Peyer's patch (tissue), 4 donors: ENCODE measurements at regions not wholly inside any gene's neighbourhood (a gene's known extent, or its start where the extent isn't known, plus 50 kb on each side); places are given as distances from the start of the nearest gene placed in this dataset.

Experiments
- DNase-seq, 3 donors: peaks; one replicate each; pipeline ENCODE4 v3.0.0-alpha.2; 2017 to 2019
- H3K27ac ChIP-seq, 4 donors: fragments of 200-600 bp; sonication (generic); one replicate each; pipeline ENCODE4 v1.5.1; 2016 to 2019
- H3K27me3 ChIP-seq, 2 donors: fragments of 200-600 bp; sonication (generic); one replicate each; pipeline ENCODE4 v1.5.1; 2019
- H3K36me3 ChIP-seq, 3 donors: fragments of 200-600 bp; sonication (generic); one replicate each; pipeline ENCODE4 v1.5.1; 2016 to 2019
- H3K4me1 ChIP-seq, 4 donors: fragments of 200-600 bp; sonication (generic); one replicate each; pipeline ENCODE4 v1.5.1; 2016 to 2019
- H3K4me3 ChIP-seq, 4 donors: fragments of 200-600 bp; sonication (generic); 1 replicate in 3 of 4; 2 replicates in 1 of 4; pipeline ENCODE4 v1.5.1; 2016 to 2019; ENCODE audit warnings: mild to moderate bottlenecking in 1 of 4
- H3K9me3 ChIP-seq, 4 donors: fragments of 200-600 bp; sonication (generic); one replicate each; pipeline ENCODE4 v1.5.1; 2016 to 2019; ENCODE audit warnings: mild to moderate bottlenecking in 1 of 4
- POLR2A ChIP-seq, 2 donors: fragments of 450-650 bp; IDR thresholded peaks; one replicate each; pipeline ENCODE4 v1.5.1; 2017; ENCODE audit warnings: antibody characterized with exemption in 2 of 2, mild to moderate bottlenecking in 2 of 2, moderate library complexity in 2 of 2
- TF ChIP-seq, protein P1 (sequence below), 6 experiments: fragments of 450-650 bp in 4 of 6; fragments of 200-600 bp in 2 of 6; sonication (generic) in 1 of 6; IDR thresholded peaks; one replicate each; pipeline ENCODE4 v1.5.1; 2017 to 2019; ENCODE audit warnings: antibody characterized with exemption in 6 of 6, mild to moderate bottlenecking in 3 of 6, moderate library complexity in 1 of 6

GRCh38 chr5:9850456-9850855, 220.3 kb upstream of the TAS2R1 start:
- H3K4me3 ChIP-seq, result no peak overlapping the region
- no peaks in the 10 kb centered on the region for H3K36me3 ChIP-seq
- no peaks in the 10 kb centered on the region for H3K27me3 ChIP-seq
- H3K4me1 ChIP-seq, result no peaks in the 10 kb centered on the region
- no peak overlapping the region for H3K27ac ChIP-seq
- TF ChIP-seq, protein P1, sequence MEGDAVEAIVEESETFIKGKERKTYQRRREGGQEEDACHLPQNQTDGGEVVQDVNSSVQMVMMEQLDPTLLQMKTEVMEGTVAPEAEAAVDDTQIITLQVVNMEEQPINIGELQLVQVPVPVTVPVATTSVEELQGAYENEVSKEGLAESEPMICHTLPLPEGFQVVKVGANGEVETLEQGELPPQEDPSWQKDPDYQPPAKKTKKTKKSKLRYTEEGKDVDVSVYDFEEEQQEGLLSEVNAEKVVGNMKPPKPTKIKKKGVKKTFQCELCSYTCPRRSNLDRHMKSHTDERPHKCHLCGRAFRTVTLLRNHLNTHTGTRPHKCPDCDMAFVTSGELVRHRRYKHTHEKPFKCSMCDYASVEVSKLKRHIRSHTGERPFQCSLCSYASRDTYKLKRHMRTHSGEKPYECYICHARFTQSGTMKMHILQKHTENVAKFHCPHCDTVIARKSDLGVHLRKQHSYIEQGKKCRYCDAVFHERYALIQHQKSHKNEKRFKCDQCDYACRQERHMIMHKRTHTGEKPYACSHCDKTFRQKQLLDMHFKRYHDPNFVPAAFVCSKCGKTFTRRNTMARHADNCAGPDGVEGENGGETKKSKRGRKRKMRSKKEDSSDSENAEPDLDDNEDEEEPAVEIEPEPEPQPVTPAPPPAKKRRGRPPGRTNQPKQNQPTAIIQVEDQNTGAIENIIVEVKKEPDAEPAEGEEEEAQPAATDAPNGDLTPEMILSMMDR (IDR thresholded peaks at IDR 0.05), result no peak
- no peak for TF ChIP-seq POLR2A (IDR thresholded peaks at IDR 0.05)
- no peak for DNase-seq
- no peaks in the 10 kb centered on the region for H3K9me3 ChIP-seq

DNA sequence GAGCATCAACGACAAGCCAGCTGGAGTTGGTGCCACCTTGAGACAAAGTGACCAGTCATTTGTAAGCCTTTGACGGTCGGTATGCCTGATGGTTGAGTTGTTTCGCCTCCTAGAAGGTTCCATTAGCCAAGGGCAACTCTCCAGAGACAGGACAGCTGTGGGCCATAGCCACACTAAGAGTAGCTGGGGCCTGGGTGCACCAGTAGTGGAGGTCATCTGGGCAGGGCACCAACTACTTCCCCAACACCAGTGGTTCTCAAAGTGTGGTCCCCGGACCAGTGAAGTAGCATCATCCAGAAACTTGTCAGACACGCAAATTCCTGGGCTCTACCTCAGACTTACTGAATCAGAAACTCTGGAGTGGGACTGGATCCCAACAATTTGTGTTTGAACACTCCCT, 217.5 kb upstream of the TAS2R1 start:
- DNase-seq, result no peak
- Histone ChIP-seq H3K36me3 (no peaks in the 10 kb centered on the region), H3K4me1 (no peaks in the 10 kb centered on the region), H3K27ac (no peak overlapping the region), H3K9me3 (no peaks in the 10 kb centered on the region), H3K4me3 (no peak overlapping the region), H3K27me3 (no peaks in the 10 kb centered on the region)
- TF ChIP-seq POLR2A (IDR thresholded peaks at IDR 0.05), result no peak
- TF ChIP-seq, protein P1 (IDR thresholded peaks at IDR 0.05), result no peak

DNA sequence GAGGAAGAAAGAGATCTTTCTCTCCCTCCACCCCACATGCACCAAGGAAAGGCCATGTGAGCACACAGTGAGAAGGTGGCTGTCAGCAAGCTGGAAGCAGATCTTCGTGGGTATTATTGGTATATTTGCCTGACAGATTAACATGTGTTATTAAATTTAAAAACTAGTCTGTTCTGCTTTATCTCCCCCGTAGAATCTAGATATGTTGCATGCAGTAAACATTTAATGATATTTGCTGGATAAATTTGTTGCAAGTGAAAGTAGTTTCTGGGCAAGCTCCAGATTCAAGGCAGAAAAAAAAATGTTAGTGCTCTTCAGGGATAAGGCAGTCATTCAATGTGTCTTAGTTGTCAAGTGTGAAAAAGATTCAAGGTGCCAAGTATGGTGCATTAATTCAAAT, 215.0 kb upstream of the TAS2R1 start:
- no peaks in the 10 kb centered on the region for H3K4me1 ChIP-seq
- H3K36me3 ChIP-seq, result no peaks in the 10 kb centered on the region
- TF ChIP-seq, protein P1 (IDR thresholded peaks at IDR 0.05), result no peak
- TF ChIP-seq POLR2A (IDR thresholded peaks at IDR 0.05), result no peak
- no peaks in the 10 kb centered on the region for H3K27me3 ChIP-seq
- DNase-seq, result no peak
- H3K4me3 ChIP-seq, result no peak overlapping the region
- H3K9me3 ChIP-seq, result no peaks in the 10 kb centered on the region
- H3K27ac ChIP-seq, result no peak overlapping the region

DNA sequence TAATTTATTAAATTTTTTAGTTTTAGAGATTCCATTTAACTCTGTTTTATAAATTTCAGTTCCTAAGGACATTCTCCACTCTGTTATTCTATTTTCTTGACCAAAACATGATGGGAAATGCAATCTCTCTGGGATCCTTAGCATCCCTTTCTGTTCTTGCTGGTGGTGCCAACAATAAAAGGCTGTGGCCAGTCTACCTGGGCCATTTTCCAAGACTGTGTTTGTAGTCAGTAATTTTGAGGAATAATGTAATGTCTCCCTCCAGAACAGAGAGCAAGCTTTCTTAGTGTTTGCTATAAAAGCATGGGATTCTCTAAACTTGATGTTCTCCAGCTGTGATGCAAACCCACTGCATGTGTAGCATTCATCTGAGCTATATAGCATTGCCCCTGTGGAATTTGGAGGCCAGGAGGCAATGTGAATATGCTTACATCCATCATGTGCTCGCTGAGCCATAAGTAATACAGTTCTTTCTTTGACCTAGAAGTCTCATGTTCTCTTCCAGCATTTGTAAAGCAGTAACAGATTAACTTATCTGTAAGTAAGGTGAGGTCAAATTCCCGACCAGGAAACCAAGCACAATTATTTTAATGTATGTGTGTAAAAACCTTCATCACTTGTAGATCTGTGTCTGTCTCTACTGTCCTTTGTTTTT, 211.5 kb upstream of the TAS2R1 start:
- DNase-seq, result no peak
- Histone ChIP-seq H3K36me3 (no peaks in the 10 kb centered on the region), H3K4me1 (no peaks in the 10 kb centered on the region), H3K27ac (no peak overlapping the region), H3K9me3 (no peaks in the 10 kb centered on the region), H3K27me3 (no peaks in the 10 kb centered on the region), H3K4me3 (no peak overlapping the region)
- TF ChIP-seq POLR2A (IDR thresholded peaks at IDR 0.05), result no peak
- TF ChIP-seq, protein P1 (IDR thresholded peaks at IDR 0.05), result no peak

DNA sequence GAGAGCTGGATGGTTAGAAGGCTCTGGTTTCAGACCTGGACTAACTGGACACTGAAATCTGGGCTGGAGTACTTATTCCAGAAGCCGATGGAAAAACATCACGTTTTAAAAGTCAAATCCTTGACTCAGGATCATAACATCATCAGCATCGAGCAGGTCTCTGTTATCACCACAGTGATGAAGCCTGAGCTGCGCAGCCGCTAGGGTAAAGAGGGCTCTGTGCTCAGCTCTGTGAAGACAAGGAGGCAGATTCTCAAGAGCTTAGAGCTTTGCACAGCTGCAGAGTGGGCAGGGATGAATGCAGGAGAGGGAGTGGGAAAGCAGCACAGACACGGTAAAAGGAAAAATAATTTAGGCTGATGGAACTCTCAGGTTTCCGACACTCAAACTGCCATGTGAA, 208.8 kb upstream of the TAS2R1 start:
- H3K4me1 ChIP-seq, result no peaks in the 10 kb centered on the region
- TF ChIP-seq, protein P1 (IDR thresholded peaks at IDR 0.05), result no peak
- no peak for TF ChIP-seq POLR2A (IDR thresholded peaks at IDR 0.05)
- no peaks in the 10 kb centered on the region for H3K36me3 ChIP-seq
- H3K27ac ChIP-seq, result no peak overlapping the region
- DNase-seq, result no peak
- H3K9me3 ChIP-seq, result no peaks in the 10 kb centered on the region
- H3K27me3 ChIP-seq, result no peaks in the 10 kb centered on the region
- H3K4me3 ChIP-seq, result no peak overlapping the region
